Muscle layer of duodenum (tissue), 2 donors: ENCODE measurements at regions not wholly inside any gene's neighbourhood (a gene's known extent, or its start where the extent isn't known, plus 50 kb on each side); places are given as distances from the start of the nearest gene placed in this dataset.

Experiments
- H3K27ac ChIP-seq: one replicate; pipeline ENCODE4 v1.7.0; 2013; ENCODE audit warnings: mild to moderate bottlenecking, low read length
- H3K27me3 ChIP-seq: one replicate; pipeline ENCODE4 v1.7.0; 2013; ENCODE audit warnings: low read depth, mild to moderate bottlenecking, control low read depth, low read length
- H3K36me3 ChIP-seq, 2 donors: one replicate each; pipeline ENCODE4 v1.7.0; 2013; ENCODE audit warnings: low read length in 2 of 2, control low read depth in 1 of 2, mild to moderate bottlenecking in 1 of 2; ENCODE audit not compliant: insufficient read depth in 2 of 2, control insufficient read depth in 1 of 2
- H3K4me1 ChIP-seq, 2 donors: one replicate each; pipeline ENCODE4 v1.7.0; 2013; ENCODE audit warnings: low read length in 2 of 2, mild to moderate bottlenecking in 2 of 2, control low read depth in 1 of 2, moderate library complexity in 1 of 2; ENCODE audit not compliant: insufficient read depth in 2 of 2, control insufficient read depth in 1 of 2
- H3K4me3 ChIP-seq, 2 donors: one replicate each; pipeline ENCODE4 v1.7.0; 2013; ENCODE audit warnings: low read length in 2 of 2, low read depth in 1 of 2, mild to moderate bottlenecking in 1 of 2
- H3K9me3 ChIP-seq, 2 donors: one replicate each; pipeline ENCODE4 v1.7.0; 2013; ENCODE audit warnings: low read length in 2 of 2, control low read depth in 1 of 2, mild to moderate bottlenecking in 1 of 2; ENCODE audit not compliant: control insufficient read depth in 1 of 2
- donor health status: healthy.

GRCh38 chr18:10391506-10391905, 62.9 kb upstream of the APCDD1 start:
- H3K27me3 ChIP-seq: no peaks in the 10 kb centered on the region
- H3K4me1 ChIP-seq: no peaks in the 10 kb centered on the region
- no peak overlapping the region for H3K27ac ChIP-seq
- H3K9me3 ChIP-seq: no peaks in the 10 kb centered on the region
- no peaks in the 10 kb centered on the region for H3K36me3 ChIP-seq
- H3K4me3 ChIP-seq: no peak overlapping the region

- H3K27ac ChIP-seq: no peak overlapping the region
- no peaks in the 10 kb centered on the region for H3K9me3 ChIP-seq
- H3K27me3 ChIP-seq: no peaks in the 10 kb centered on the region
- H3K4me1 ChIP-seq: no peaks in the 10 kb centered on the region
- H3K4me3 ChIP-seq: no peak overlapping the region
- H3K36me3 ChIP-seq: no peaks in the 10 kb centered on the region
Measured at GRCh38 chr18:10397004-10397403, 57.4 kb upstream of the APCDD1 start.

- no peak overlapping the region for H3K4me3 ChIP-seq
- H3K36me3 ChIP-seq: no peaks in the 10 kb centered on the region
- H3K27me3 ChIP-seq: no peaks in the 10 kb centered on the region
- no peaks in the 10 kb centered on the region for H3K9me3 ChIP-seq
- H3K4me1 ChIP-seq: no peaks in the 10 kb centered on the region
- no peak overlapping the region for H3K27ac ChIP-seq
Measured at GRCh38 chr18:10398571-10398970, 55.9 kb upstream of the APCDD1 start.

DNA sequence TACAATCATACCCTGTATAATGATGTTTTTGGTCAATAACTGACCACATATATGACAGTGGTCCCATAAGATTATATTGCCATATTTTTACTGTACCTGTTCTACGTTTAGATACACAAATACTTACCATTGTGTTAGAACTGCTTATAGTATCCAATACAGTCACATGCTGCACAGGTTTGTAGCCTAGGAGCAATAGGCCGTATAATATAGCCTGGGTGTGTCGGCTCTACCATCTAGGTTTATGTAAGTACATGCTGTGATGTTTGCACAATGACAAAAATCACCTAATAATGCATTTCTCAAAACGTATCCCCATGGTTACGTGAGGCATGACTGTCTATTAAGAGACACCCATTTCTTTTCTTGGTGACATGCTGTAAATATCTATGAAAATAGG, 55.0 kb upstream of the APCDD1 start:
- H3K36me3 ChIP-seq: no peaks in the 10 kb centered on the region
- no peak overlapping the region for H3K27ac ChIP-seq
- no peaks in the 10 kb centered on the region for H3K27me3 ChIP-seq
- H3K4me1 ChIP-seq: no peaks in the 10 kb centered on the region
- H3K9me3 ChIP-seq: no peaks in the 10 kb centered on the region
- H3K4me3 ChIP-seq: no peak overlapping the region

GRCh38 chr18:10400534-10401307, 53.7 kb upstream of the APCDD1 start:
- Histone ChIP-seq H3K4me1 (no peaks in the 10 kb centered on the region), H3K4me3 (no peak overlapping the region), H3K9me3 (no peaks in the 10 kb centered on the region), H3K27ac (no peak overlapping the region), H3K36me3 (no peaks in the 10 kb centered on the region), H3K27me3 (no peaks in the 10 kb centered on the region)

DNA sequence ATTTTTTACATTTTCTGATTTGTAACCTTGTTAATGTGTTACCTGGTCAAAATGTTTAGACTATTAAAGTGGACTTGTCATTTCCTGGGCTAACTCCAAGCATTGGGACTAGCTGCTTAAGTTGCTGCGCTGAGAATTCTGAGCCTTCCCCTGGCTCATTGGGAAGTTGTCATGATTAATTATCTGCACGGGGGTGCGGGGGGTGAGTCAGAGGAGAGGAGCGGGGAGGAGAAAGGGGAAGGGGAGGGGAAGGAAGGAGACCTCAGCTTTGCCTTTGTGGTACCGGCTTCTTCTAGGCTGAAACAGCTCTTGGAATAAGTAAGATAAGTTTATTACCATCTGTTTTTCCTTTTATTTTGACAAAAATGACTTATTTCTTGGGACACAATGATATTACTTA, 52.9 kb upstream of the APCDD1 start:
- H3K4me3 ChIP-seq: no peak overlapping the region

GRCh38 chr18:10401930-10402329, 52.5 kb upstream of the APCDD1 start:
- H3K4me3 ChIP-seq: no peak overlapping the region
- no peaks in the 10 kb centered on the region for H3K27me3 ChIP-seq
- H3K36me3 ChIP-seq: no peaks in the 10 kb centered on the region
- no peaks in the 10 kb centered on the region for H3K4me1 ChIP-seq
- H3K9me3 ChIP-seq: no peaks in the 10 kb centered on the region
- H3K27ac ChIP-seq: no peak overlapping the region

More for the DNA sequence above, 52.9 kb upstream of the APCDD1 start:
- Histone ChIP-seq H3K36me3 (no peaks in the 10 kb centered on the region), H3K4me1 (no peaks in the 10 kb centered on the region), H3K27ac (no peak overlapping the region), H3K27me3 (no peaks in the 10 kb centered on the region), H3K9me3 (no peaks in the 10 kb centered on the region)

DNA sequence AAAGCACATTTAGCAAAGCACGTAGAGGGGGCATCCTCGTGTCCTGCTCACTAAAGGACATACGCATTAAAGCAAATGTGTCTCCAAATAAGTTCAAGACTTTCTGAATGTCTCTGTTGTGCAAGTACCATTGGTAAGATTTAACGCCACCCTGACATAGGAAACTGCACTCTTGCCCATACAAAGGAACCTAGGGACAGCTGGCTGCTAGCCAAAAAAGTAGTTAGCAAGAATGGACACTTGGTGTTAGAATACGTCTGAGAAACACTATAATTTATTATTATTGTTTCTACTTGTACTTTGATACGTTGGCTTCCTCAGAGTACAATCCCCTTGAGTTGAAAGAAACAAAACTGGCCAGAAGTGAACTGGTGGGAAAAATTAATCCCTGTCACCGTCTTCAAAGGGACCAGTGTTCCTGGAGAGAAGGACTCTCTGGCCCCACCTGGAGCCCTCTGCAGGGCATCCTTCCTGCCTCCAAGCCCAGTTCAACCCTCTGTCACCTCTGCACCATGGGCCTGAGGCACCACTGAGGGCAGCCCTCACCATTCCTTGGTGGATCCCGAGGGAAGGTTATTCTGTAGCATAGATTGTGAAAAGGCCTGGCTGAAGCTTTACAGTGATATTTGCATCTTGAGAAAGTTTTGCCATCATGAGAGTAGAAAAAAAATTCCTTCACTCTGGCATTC, 51.4 kb upstream of the APCDD1 start:
- no peaks in the 10 kb centered on the region for H3K9me3 ChIP-seq
- no peaks in the 10 kb centered on the region for H3K27me3 ChIP-seq
- H3K27ac ChIP-seq: no peak overlapping the region
- no peaks in the 10 kb centered on the region for H3K4me1 ChIP-seq
- no peak overlapping the region for H3K4me3 ChIP-seq
- no peaks in the 10 kb centered on the region for H3K36me3 ChIP-seq

- no peaks in the 10 kb centered on the region for H3K36me3 ChIP-seq
- H3K4me1 ChIP-seq: no peaks in the 10 kb centered on the region
- H3K27me3 ChIP-seq: no peaks in the 10 kb centered on the region
- no peak overlapping the region for H3K4me3 ChIP-seq
- no peak overlapping the region for H3K27ac ChIP-seq
- no peaks in the 10 kb centered on the region for H3K9me3 ChIP-seq
Measured at GRCh38 chr18:10403708-10404107, 50.7 kb upstream of the APCDD1 start.

DNA sequence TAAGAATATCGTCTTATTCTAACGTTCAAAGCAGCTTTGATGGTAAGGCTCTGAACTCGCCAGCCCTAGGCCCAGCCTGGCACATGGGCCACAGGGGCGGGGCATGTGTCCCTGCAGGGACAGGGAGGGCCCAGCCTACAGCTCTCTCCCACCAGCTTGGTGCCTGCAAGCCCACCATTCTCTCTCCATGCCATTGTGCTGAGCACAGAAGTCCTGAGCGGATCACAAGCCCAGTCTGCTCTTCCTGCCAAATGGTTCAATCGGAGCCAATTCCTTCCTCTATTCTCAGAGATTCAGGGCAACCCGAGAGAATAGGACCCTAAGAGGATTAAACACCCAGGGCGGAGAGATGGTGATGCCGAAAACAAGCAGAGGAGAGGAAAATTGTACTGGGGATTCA, 50.3 kb upstream of the APCDD1 start:
- Histone ChIP-seq H3K27me3 (no peaks in the 10 kb centered on the region), H3K36me3 (no peaks in the 10 kb centered on the region), H3K27ac (no peak overlapping the region), H3K4me1 (no peaks in the 10 kb centered on the region), H3K9me3 (no peaks in the 10 kb centered on the region), H3K4me3 (no peak overlapping the region)
